ENCODE measurements at regions not wholly inside any gene's neighbourhood (a gene's known extent, or its start where the extent isn't known, plus 50 kb on each side); places are given as distances from the start of the nearest gene placed in this dataset.

GRCh38 chr4:114281164-114281960, 301.9 kb upstream of the ARSJ start:
- Histone ChIP-seq H3K4me3 (ENCODE audit: low read length in 3 of 3) (no peak overlapping the region), H3K9me3 (ENCODE audit: control insufficient read depth in 2 of 3, insufficient read depth in 1 of 3, low read length in 3 of 3) (no peaks in the 10 kb centered on the region), H3K9ac (ENCODE audit: low read length in 3 of 3) (no peak overlapping the region), H3K27ac (ENCODE audit: low read depth in 2 of 2, low read length in 2 of 2) (no peak overlapping the region), H3K27me3 (ENCODE audit: control insufficient read depth, insufficient read depth, low read length) (no peaks in the 10 kb centered on the region), H3K36me3 (ENCODE audit: control insufficient read depth in 2 of 3, insufficient read depth in 3 of 3, low read length in 3 of 3) (no peaks in the 10 kb centered on the region), H3K4me1 (ENCODE audit: control insufficient read depth in 2 of 3, insufficient read depth in 2 of 3, low read depth in 1 of 3, low read length in 3 of 3) (no peaks in the 10 kb centered on the region)
- FAIRE-seq (no peak), DNase-seq (no peak)
- intact Hi-C loops (cut with DNase I) = no loop called here
- no peak for TF ChIP-seq CTCF (IDR thresholded peaks at IDR 0.05; ENCODE audit: borderline replicate concordance, extremely low read depth, insufficient read depth)

- Histone ChIP-seq H3K9ac (ENCODE audit: low read length in 3 of 3) (no peak overlapping the region), H3K4me1 (ENCODE audit: control insufficient read depth in 2 of 3, insufficient read depth in 2 of 3, low read depth in 1 of 3, low read length in 3 of 3) (no peaks in the 10 kb centered on the region), H3K4me3 (ENCODE audit: low read length in 3 of 3) (no peak overlapping the region), H3K9me3 (ENCODE audit: control insufficient read depth in 2 of 3, insufficient read depth in 1 of 3, low read length in 3 of 3) (no peaks in the 10 kb centered on the region), H3K27me3 (ENCODE audit: control insufficient read depth, insufficient read depth, low read length) (no peaks in the 10 kb centered on the region), H3K36me3 (ENCODE audit: control insufficient read depth in 2 of 3, insufficient read depth in 3 of 3, low read length in 3 of 3) (no peaks in the 10 kb centered on the region), H3K27ac (ENCODE audit: low read depth in 2 of 2, low read length in 2 of 2) (no peak overlapping the region)
- no peak for FAIRE-seq
- TF ChIP-seq CTCF (IDR thresholded peaks at IDR 0.05; ENCODE audit: borderline replicate concordance, extremely low read depth, insufficient read depth) = no peak
- intact Hi-C loops (cut with DNase I) = no loop called here
- DNase-seq = no peak
Measured at GRCh38 chr4:114282937-114283336, 303.5 kb upstream of the ARSJ start.

GRCh38 chr4:114284629-114285028, 305.2 kb upstream of the ARSJ start:
- H3K27me3 ChIP-seq (ENCODE audit: control insufficient read depth, insufficient read depth, low read length) = no peaks in the 10 kb centered on the region
- FAIRE-seq (no peak), DNase-seq (no peak)
- no peak overlapping the region for H3K9ac ChIP-seq (ENCODE audit: low read length in 3 of 3)
- intact Hi-C loops (cut with DNase I) = no loop called here
- no peaks in the 10 kb centered on the region for H3K36me3 ChIP-seq (ENCODE audit: control insufficient read depth in 2 of 3, insufficient read depth in 3 of 3, low read length in 3 of 3)
- H3K27ac ChIP-seq (ENCODE audit: low read depth in 2 of 2, low read length in 2 of 2) = no peak overlapping the region
- H3K4me1 ChIP-seq (ENCODE audit: control insufficient read depth in 2 of 3, insufficient read depth in 2 of 3, low read depth in 1 of 3, low read length in 3 of 3) = no peaks in the 10 kb centered on the region
- TF ChIP-seq CTCF (IDR thresholded peaks at IDR 0.05; ENCODE audit: borderline replicate concordance, extremely low read depth, insufficient read depth) = no peak
- no peak overlapping the region for H3K4me3 ChIP-seq (ENCODE audit: low read length in 3 of 3)
- no peaks in the 10 kb centered on the region for H3K9me3 ChIP-seq (ENCODE audit: control insufficient read depth in 2 of 3, insufficient read depth in 1 of 3, low read length in 3 of 3)
